NCI-H524 (cell line): ENCODE measurements at regions not wholly inside any gene's neighbourhood (a gene's known extent, or its start where the extent isn't known, plus 50 kb on each side); places are given as distances from the start of the nearest gene placed in this dataset.
"Not testable (repeated sequence)": the region's sequence is repeated elsewhere in the genome, so short reads cannot be mapped to it uniquely, and the experiment has no call there.

Experiments
- DNase-seq, 2 experiments: peaks; one replicate each; lab custom pipeline; 2025; lab: John Stamatoyannopoulos, UW

GRCh38 chr18:42544901-42545300 is 570.6 kb downstream of the RIT2 start:
- DNase-seq = no peak

- DNase-seq = no peak
These were observed 569.7 kb downstream of the RIT2 start for GRCh38 chr18:42545825-42546224.

GRCh38 chr18:42548493-42548892 is 567.0 kb downstream of the RIT2 start:
- no peak for DNase-seq

- DNase-seq = no peak
These were observed 565.9 kb downstream of the RIT2 start for GRCh38 chr18:42549596-42549995.

GRCh38 chr18:42552559-42552958 is 562.9 kb downstream of the RIT2 start:
- not testable (repeated sequence) for DNase-seq

- DNase-seq = no peak
These were observed 556.3 kb downstream of the RIT2 start for GRCh38 chr18:42559069-42559690.

GRCh38 chr18:42561521-42561920 is 554.0 kb downstream of the RIT2 start:
- peak; percentile 49 to 82 for DNase-seq

- DNase-seq = no peak
These were observed 551.5 kb downstream of the RIT2 start for GRCh38 chr18:42563995-42564394.

GRCh38 chr18:42564761-42565160 is 550.7 kb downstream of the RIT2 start:
- DNase-seq = no peak

- no peak for DNase-seq
These were observed 546.7 kb downstream of the RIT2 start for GRCh38 chr18:42568773-42569172.

- DNase-seq = peak; percentile 34 to 78
These were observed 540.6 kb downstream of the RIT2 start for GRCh38 chr18:42574871-42575270.

GRCh38 chr18:42576124-42576523 is 539.4 kb downstream of the RIT2 start:
- no peak for DNase-seq

- no peak for DNase-seq
These were observed 536.7 kb downstream of the RIT2 start for GRCh38 chr18:42578792-42579191.

- no peak for DNase-seq
These were observed 533.2 kb downstream of the RIT2 start for GRCh38 chr18:42582266-42582665.

GRCh38 chr18:42583283-42583731 is 532.2 kb downstream of the RIT2 start:
- DNase-seq = no peak

- DNase-seq = no peak
These were observed 528.9 kb downstream of the RIT2 start for GRCh38 chr18:42586601-42587000.

GRCh38 chr18:42588786-42589185 is 526.7 kb downstream of the RIT2 start:
- no peak for DNase-seq

GRCh38 chr18:42604820-42605219 is 510.7 kb downstream of the RIT2 start:
- no peak for DNase-seq

GRCh38 chr18:42606886-42607495 is 508.5 kb downstream of the RIT2 start:
- DNase-seq = no peak

- peak in 1 of 2 experiments; percentile 2 for DNase-seq
These were observed 504.4 kb downstream of the RIT2 start for GRCh38 chr18:42611134-42611533.

GRCh38 chr18:42614619-42615293 is 500.7 kb downstream of the RIT2 start:
- DNase-seq = peak; percentile 79 to 97

- DNase-seq = peak; percentile 39 to 82
These were observed 498.3 kb downstream of the RIT2 start for GRCh38 chr18:42617221-42617620.

- no peak for DNase-seq
These were observed 495.7 kb downstream of the RIT2 start for GRCh38 chr18:42619771-42620170.
